ENCODE measurements at regions not wholly inside any gene's neighbourhood (a gene's known extent, or its start where the extent isn't known, plus 50 kb on each side); places are given as distances from the start of the nearest gene placed in this dataset.

GRCh38 chr9:105828171-105828570, 133.8 kb downstream of the TMEM38B start:
- in situ Hi-C loops (cut with HindIII; ENCODE audit: low pct_ligation_motif_present, low pct_unique_long_range_greater_than_20kb, low sequenced_read_pairs): no loop called here
- no peak for DNase-seq

GRCh38 chr9:105828596-105829213, 134.4 kb downstream of the TMEM38B start:
- DNase-seq: no peak
- in situ Hi-C loops (cut with HindIII; ENCODE audit: low pct_ligation_motif_present, low pct_unique_long_range_greater_than_20kb, low sequenced_read_pairs): no loop called here

GRCh38 chr9:105830461-105830860, 136.1 kb downstream of the TMEM38B start:
- in situ Hi-C loops (cut with HindIII; ENCODE audit: low pct_ligation_motif_present, low pct_unique_long_range_greater_than_20kb, low sequenced_read_pairs): no loop called here
- no peak for DNase-seq

GRCh38 chr9:105832096-105832710, 137.9 kb downstream of the TMEM38B start:
- no peak for DNase-seq
- in situ Hi-C loops (cut with HindIII; ENCODE audit: low pct_ligation_motif_present, low pct_unique_long_range_greater_than_20kb, low sequenced_read_pairs): no loop called here

GRCh38 chr9:105833271-105833975, 139.1 kb downstream of the TMEM38B start:
- DNase-seq: no peak
- in situ Hi-C loops (cut with HindIII; ENCODE audit: low pct_ligation_motif_present, low pct_unique_long_range_greater_than_20kb, low sequenced_read_pairs): no loop called here

GRCh38 chr9:105834404-105834803, 140.1 kb downstream of the TMEM38B start:
- no peak for DNase-seq
- in situ Hi-C loops (cut with HindIII; ENCODE audit: low pct_ligation_motif_present, low pct_unique_long_range_greater_than_20kb, low sequenced_read_pairs): no loop called here

GRCh38 chr9:105835721-105836120, 141.4 kb downstream of the TMEM38B start:
- in situ Hi-C loops (cut with HindIII; ENCODE audit: low pct_ligation_motif_present, low pct_unique_long_range_greater_than_20kb, low sequenced_read_pairs): no loop called here
- no peak for DNase-seq

GRCh38 chr9:105836936-105837660, 142.8 kb downstream of the TMEM38B start:
- in situ Hi-C loops (cut with HindIII; ENCODE audit: low pct_ligation_motif_present, low pct_unique_long_range_greater_than_20kb, low sequenced_read_pairs): no loop called here

GRCh38 chr9:105841562-105841961, 147.2 kb downstream of the TMEM38B start:
- no peak for DNase-seq
- in situ Hi-C loops (cut with HindIII; ENCODE audit: low pct_ligation_motif_present, low pct_unique_long_range_greater_than_20kb, low sequenced_read_pairs): no loop called here

More at GRCh38 chr9:105836936-105837660, 142.8 kb downstream of the TMEM38B start:
- DNase-seq: no peak

- in situ Hi-C loops (cut with HindIII; ENCODE audit: low pct_ligation_motif_present, low pct_unique_long_range_greater_than_20kb, low sequenced_read_pairs): no loop called here
- peak; percentile 39 for DNase-seq
Observed at GRCh38 chr9:105842023-105842644, 147.8 kb downstream of the TMEM38B start.

- in situ Hi-C loops (cut with HindIII; ENCODE audit: low pct_ligation_motif_present, low pct_unique_long_range_greater_than_20kb, low sequenced_read_pairs): no loop called here
Observed at GRCh38 chr9:105846825-105847224, 152.5 kb downstream of the TMEM38B start.

GRCh38 chr9:105850852-105851500, 156.6 kb downstream of the TMEM38B start:
- DNase-seq: no peak
- in situ Hi-C loops (cut with HindIII; ENCODE audit: low pct_ligation_motif_present, low pct_unique_long_range_greater_than_20kb, low sequenced_read_pairs): no loop called here

More at GRCh38 chr9:105846825-105847224, 152.5 kb downstream of the TMEM38B start:
- DNase-seq: no peak

- no peak for DNase-seq
- in situ Hi-C loops (cut with HindIII; ENCODE audit: low pct_ligation_motif_present, low pct_unique_long_range_greater_than_20kb, low sequenced_read_pairs): no loop called here
Observed at GRCh38 chr9:105854026-105854782, 159.9 kb downstream of the TMEM38B start.

- no peak for DNase-seq
- in situ Hi-C loops (cut with HindIII; ENCODE audit: low pct_ligation_motif_present, low pct_unique_long_range_greater_than_20kb, low sequenced_read_pairs): no loop called here
Observed at GRCh38 chr9:105854783-105855724, 160.7 kb downstream of the TMEM38B start.

GRCh38 chr9:105855987-105856386, 161.6 kb downstream of the TMEM38B start:
- no peak for DNase-seq
- in situ Hi-C loops (cut with HindIII; ENCODE audit: low pct_ligation_motif_present, low pct_unique_long_range_greater_than_20kb, low sequenced_read_pairs): no loop called here

- no peak for DNase-seq
- in situ Hi-C loops (cut with HindIII; ENCODE audit: low pct_ligation_motif_present, low pct_unique_long_range_greater_than_20kb, low sequenced_read_pairs): no loop called here
Observed at GRCh38 chr9:105858006-105858690, 163.8 kb downstream of the TMEM38B start.

Data from ACHN (cell line).